ENCODE measurements at regions not wholly inside any gene's neighbourhood (a gene's known extent, or its start where the extent isn't known, plus 50 kb on each side); places are given as distances from the start of the nearest gene placed in this dataset.

DNA sequence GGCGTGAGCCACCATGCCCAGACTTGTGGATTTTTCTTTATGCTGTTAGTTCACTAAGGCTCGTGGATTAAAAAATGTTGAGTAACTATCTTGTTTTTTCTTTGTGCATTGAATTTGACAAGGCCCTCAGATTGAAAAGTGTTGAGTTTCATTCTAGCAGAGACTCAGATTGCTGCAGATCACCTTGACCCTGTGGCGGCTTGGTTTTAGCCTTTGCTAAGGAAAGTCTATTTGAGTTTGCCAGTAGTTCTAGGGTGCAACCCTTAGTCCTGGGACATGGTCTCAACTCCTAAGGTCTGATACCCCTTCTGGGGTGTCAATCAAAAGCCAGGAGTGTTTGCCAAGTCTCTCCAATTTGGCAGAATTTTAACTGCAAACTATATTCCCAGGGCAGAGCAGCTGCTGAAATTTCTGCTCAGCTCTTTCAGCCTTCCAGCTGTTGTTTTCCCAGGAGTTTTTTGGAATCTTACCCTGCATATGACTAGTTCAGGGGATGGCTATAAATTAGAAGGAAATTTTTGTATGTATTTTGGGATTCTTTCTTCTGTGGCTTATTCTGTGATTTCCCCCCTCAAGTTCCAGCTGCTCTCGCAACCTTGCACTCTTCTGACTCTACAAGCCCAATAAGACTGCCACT lies 84.3 kb upstream of the HAND1 start:
- Histone ChIP-seq H3K4me3 (no peak overlapping the region), H3K36me3 (no peaks in the 10 kb centered on the region), H3K27ac (no peak overlapping the region), H3K27me3 (no peaks in the 10 kb centered on the region), H3K9me3 (replicated peaks in 1 of 11) (0 out of 22 replicates have a peak, but pooled peaks cover 0 to 5% (median 0%) of the 10 kb centered on the region in 11 experiments), H3K4me1 (peaks cover 0 to 10% (median 2%) of the 10 kb centered on the region in 10 experiments; a peak in 5 of 20 replicates), H4K20me1 (no peaks in the 10 kb centered on the region), H3K9ac (no peak overlapping the region), H3K4me2 (no peak overlapping the region)
- no peak for TF ChIP-seq Cebpa-rat (IDR thresholded peaks at IDR 0.05)

DNA sequence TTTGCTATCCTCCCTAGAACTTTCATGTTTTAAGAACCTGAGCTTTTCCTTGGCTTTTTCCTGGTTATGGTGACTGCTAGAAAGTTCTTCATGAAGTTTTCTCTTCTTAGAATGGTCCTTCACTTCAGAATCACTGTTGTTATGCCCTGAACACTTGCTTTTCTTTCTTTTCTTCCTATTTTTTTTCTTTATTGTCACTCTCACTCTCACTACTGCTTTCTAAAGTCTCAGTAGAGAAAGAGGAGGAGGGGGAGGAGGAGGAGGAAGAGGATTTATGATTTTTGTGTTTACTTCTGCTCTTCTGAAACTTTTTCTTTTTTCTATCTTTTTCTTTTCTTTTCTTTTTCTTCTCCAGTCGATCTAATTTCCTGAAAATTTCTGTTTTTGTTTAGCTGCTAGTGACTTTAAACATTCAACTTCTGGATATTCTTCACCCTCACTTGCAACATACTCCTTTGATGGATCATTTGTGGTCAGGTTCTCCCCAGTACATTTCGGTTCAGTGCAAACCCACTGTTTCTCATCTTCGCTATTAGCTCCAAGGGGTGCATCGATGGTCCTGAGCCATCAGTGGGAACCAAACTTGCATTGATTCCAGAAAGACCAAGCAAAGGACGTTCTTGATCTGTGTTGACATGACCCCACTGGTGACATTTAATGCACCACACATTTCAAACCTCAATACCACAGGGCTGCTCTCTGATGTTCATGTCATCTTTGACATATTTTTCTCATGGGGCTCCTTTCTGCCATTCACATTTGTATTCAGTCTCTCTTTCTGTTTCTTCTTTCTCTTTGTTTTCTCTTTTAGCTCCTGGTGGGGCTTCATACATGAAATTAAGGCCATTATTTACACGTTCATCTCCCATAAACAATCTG lies 81.6 kb upstream of the HAND1 start:
- no peak for TF ChIP-seq Cebpa-rat (IDR thresholded peaks at IDR 0.05)
- Histone ChIP-seq H3K4me2 (peak overlapping the region in 3 of 11 experiments; percentile 15 to 23 (median 21); a peak in 2 of 22 replicates), H3K27me3 (no peaks in the 10 kb centered on the region), H3K27ac (no peak overlapping the region), H3K36me3 (no peaks in the 10 kb centered on the region), H4K20me1 (no peaks in the 10 kb centered on the region), H3K4me3 (no peak overlapping the region), H3K4me1 (peaks cover 0 to 10% (median 2%) of the 10 kb centered on the region in 10 experiments; a peak in 5 of 20 replicates), H3K9ac (no peak overlapping the region), H3K9me3 (replicated peaks in 1 of 11) (peaks cover 0 to 13% (median 5%) of the 10 kb centered on the region in 11 experiments; a peak in 8 of 22 replicates)

DNA sequence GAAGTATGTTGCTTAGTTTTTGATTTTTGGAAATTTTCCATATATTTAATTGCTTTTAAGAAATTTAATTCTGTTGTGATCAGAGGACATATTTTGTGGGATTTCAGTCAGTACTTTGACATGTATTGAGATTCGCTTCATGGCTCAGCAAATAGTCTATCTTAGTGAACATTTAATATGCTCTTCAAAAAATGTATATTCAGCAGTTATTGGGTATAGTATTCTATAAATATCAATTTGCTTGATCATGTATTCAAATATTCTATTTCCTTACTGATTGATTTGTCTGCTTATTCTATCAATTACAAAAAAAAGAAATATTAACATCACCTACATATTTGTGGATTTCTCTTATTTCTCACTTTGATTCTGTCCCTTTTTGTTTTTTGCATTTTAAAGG lies 79.5 kb upstream of the HAND1 start:
- no peaks in the 10 kb centered on the region for H3K36me3 ChIP-seq
- no peak overlapping the region for H3K9ac ChIP-seq
- peaks cover 10 to 28% (median 19%) of the 10 kb centered on the region in 11 experiments for H3K9me3 ChIP-seq (replicated peaks in 1 of 11)
- no peak for TF ChIP-seq Cebpa-rat (IDR thresholded peaks at IDR 0.05)
- no peak overlapping the region for H3K27ac ChIP-seq
- H3K4me2 ChIP-seq, result no peak overlapping the region
- H3K4me3 ChIP-seq, result no peak overlapping the region
- peaks cover 0 to 10% (median 2%) of the 10 kb centered on the region in 10 experiments; a peak in 5 of 20 replicates for H3K4me1 ChIP-seq
- no peaks in the 10 kb centered on the region for H4K20me1 ChIP-seq
- H3K27me3 ChIP-seq, result no peaks in the 10 kb centered on the region

DNA sequence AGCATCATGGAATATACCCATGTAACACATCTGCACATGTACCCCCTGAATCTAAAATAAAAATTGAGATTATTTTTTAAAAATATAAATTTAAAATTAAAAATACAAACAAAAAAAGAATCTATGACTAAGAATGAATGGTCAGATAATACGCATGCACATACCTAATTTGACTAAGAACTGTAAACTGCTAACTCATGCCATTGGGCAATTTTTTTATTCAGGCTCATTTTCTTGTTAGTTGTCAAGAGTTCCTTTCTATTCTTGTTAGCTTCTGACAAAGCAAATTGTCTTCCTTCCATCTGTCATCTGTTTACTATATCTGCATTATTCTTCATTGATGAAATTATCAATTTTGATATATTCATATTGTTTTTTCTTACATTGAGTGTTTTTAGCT lies 69.5 kb upstream of the HAND1 start:
- no peak for TF ChIP-seq Cebpa-rat (IDR thresholded peaks at IDR 0.05)
- Histone ChIP-seq H3K4me1 (peaks cover 20 to 28% (median 24%) of the 10 kb centered on the region in 10 experiments), H3K36me3 (no peaks in the 10 kb centered on the region), H3K4me3 (no peak overlapping the region), H3K27me3 (no peaks in the 10 kb centered on the region), H3K27ac (no peak overlapping the region), H4K20me1 (no peaks in the 10 kb centered on the region), H3K4me2 (no peak overlapping the region), H3K9ac (no peak overlapping the region), H3K9me3 (replicated peaks in 1 of 11) (peaks cover 0 to 10% (median 5%) of the 10 kb centered on the region in 11 experiments; a peak in 8 of 22 replicates)

DNA sequence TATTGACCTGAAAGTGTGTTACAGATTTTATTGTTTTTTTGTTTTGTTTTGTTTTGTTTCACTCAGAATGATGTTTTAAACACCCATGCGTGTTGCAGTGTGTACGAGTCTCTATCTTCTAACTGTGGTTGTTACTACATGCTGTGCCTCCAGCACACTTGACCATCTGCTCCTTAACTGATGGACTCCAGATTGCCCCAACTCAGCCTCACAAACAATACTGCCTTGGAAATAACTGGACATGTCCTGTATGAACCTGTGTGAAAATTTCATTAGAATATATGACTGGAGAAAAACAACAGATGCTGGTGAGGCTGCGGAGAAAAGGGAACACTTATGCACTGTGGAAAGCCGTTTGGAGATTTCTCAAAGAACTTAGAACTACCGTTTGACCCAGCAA lies 68.7 kb upstream of the HAND1 start:
- Histone ChIP-seq H3K9me3 (replicated peaks in 1 of 11) (peaks cover 0 to 3% (median 0%) of the 10 kb centered on the region in 11 experiments; a peak in 1 of 22 replicates), H3K27ac (no peak overlapping the region), H4K20me1 (no peaks in the 10 kb centered on the region), H3K27me3 (no peaks in the 10 kb centered on the region), H3K36me3 (no peaks in the 10 kb centered on the region), H3K4me1 (peaks cover 20 to 33% (median 25%) of the 10 kb centered on the region in 10 experiments), H3K4me2 (no peak overlapping the region), H3K9ac (no peak overlapping the region), H3K4me3 (no peak overlapping the region)
- TF ChIP-seq Cebpa-rat (IDR thresholded peaks at IDR 0.05), result no peak

DNA sequence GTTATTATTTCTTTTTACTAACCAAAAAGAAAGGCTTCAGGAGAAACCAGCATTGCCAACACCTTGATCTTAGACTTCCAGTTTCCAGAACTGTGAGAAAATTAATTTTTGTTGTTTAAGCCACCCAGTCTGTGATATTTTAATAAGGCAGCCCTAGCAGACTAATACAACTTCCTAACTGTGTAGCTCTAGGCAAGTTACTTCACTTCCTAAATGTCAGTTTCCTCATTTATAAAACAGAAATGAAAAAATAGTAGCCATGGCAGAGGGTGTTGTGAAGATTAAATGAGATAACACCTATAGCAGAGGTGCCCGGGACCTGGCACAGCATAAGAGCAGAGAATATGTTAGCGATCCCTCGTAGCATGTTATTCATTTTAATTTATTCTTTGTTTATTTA lies 66.6 kb upstream of the HAND1 start:
- Histone ChIP-seq H3K9ac (no peak overlapping the region), H3K4me1 (peaks cover 20 to 33% (median 25%) of the 10 kb centered on the region in 10 experiments), H3K4me3 (no peak overlapping the region), H3K27me3 (no peaks in the 10 kb centered on the region), H3K4me2 (peak overlapping the region in 10 of 11 experiments; percentile 39 to 81 (median 70); a peak in 21 of 22 replicates), H3K27ac (no peak overlapping the region), H4K20me1 (no peaks in the 10 kb centered on the region), H3K9me3 (replicated peaks in 1 of 11) (no peaks in the 10 kb centered on the region), H3K36me3 (no peaks in the 10 kb centered on the region)
- no peak for TF ChIP-seq Cebpa-rat (IDR thresholded peaks at IDR 0.05)

DNA sequence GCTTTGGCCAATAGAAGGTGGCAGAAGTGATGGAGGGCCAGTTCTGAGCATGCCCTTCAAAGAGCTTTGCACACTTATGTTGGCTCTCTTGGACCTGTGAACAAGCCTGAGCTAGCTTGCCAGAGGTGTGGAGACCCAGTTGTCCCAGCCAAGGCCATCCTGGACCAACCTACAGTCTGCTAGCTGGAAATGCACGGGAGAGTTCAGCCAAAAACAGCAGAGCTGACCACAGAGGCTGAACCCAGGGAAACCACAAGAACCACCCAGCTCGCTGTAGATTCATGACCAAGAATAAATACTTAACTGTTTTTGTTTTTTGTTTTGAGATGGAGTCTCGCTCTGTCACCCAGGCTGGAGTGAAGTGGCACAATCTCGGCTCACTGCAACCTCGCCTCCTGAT lies 65.4 kb upstream of the HAND1 start:
- H3K4me1 ChIP-seq, result peaks cover 20 to 33% (median 25%) of the 10 kb centered on the region in 10 experiments
- H3K36me3 ChIP-seq, result no peaks in the 10 kb centered on the region
- H3K27me3 ChIP-seq, result no peaks in the 10 kb centered on the region

DNA sequence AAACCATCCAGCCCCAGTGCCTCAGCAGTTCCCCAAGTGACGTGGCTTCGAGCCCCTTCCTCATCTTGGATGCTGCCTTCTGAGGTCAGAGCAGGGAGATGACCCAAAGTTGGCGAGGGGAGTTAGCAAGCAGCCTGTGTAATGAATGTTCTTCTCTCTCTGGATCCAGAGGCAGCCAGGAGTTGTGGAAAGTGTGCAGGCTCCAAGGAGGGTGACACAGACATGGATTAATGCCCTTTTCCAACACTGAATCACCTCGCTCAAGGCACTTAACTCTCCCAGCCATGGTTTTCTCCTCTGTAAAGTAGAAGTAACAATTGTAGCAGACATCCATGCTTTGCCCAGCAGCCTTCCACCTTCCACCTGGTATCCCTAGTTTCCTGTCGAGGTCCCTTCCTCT lies 64.6 kb upstream of the HAND1 start:
- no peak overlapping the region for H3K27ac ChIP-seq
- TF ChIP-seq Cebpa-rat (IDR thresholded peaks at IDR 0.05), result no peak
- peaks cover 20 to 33% (median 25%) of the 10 kb centered on the region in 10 experiments for H3K4me1 ChIP-seq
- no peaks in the 10 kb centered on the region for H4K20me1 ChIP-seq
- H3K27me3 ChIP-seq, result no peaks in the 10 kb centered on the region
- H3K4me2 ChIP-seq, result peak overlapping the region in 10 of 11 experiments; percentile 39 to 81 (median 68); a peak in 18 of 22 replicates
- no peak overlapping the region for H3K9ac ChIP-seq
- H3K36me3 ChIP-seq, result no peaks in the 10 kb centered on the region
- H3K4me3 ChIP-seq, result no peak overlapping the region
- no peaks in the 10 kb centered on the region for H3K9me3 ChIP-seq (replicated peaks in 1 of 11)

More for the DNA sequence above, 65.4 kb upstream of the HAND1 start:
- Histone ChIP-seq H3K4me3 (no peak overlapping the region), H3K4me2 (peak overlapping the region; percentile 39 to 81 (median 70)), H3K9me3 (replicated peaks in 1 of 11) (no peaks in the 10 kb centered on the region), H3K27ac (no peak overlapping the region), H3K9ac (no peak overlapping the region), H4K20me1 (no peaks in the 10 kb centered on the region)
- TF ChIP-seq Cebpa-rat (IDR thresholded peaks at IDR 0.05), result no peak

DNA sequence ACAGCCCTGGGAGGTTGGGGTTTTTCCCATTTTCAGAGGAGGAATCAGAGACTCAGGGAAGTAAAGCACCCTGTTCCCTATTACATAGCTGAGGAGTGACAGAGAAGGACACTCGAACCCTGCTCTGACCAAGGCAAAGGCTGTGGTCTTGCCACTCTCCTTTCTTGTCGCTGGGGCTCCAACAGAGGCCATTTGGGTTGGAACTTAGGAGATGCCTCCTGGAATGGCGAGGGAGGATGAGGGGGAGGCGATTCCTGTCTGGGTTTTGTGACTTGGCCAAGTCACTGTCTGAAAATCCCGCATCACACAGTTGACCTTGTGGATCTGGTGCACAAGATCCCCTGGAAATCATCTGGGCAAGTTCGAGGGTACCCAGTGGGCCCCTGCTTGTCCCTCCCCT lies 64.0 kb upstream of the HAND1 start:
- no peaks in the 10 kb centered on the region for H4K20me1 ChIP-seq
- no peak overlapping the region for H3K27ac ChIP-seq
- no peaks in the 10 kb centered on the region for H3K36me3 ChIP-seq
- H3K4me3 ChIP-seq, result no peak overlapping the region
- H3K4me1 ChIP-seq, result peaks cover 20 to 33% (median 25%) of the 10 kb centered on the region in 10 experiments
- 0 out of 22 replicates have a peak overlapping the region, but pooled peaks of 1 of the 11 experiments have one; percentile 65 for H3K4me2 ChIP-seq
- H3K9me3 ChIP-seq (replicated peaks in 1 of 11), result no peaks in the 10 kb centered on the region
- no peak for TF ChIP-seq Cebpa-rat (IDR thresholded peaks at IDR 0.05)
- H3K9ac ChIP-seq, result no peak overlapping the region
- no peaks in the 10 kb centered on the region for H3K27me3 ChIP-seq
